ENCODE measurements at regions not wholly inside any gene's neighbourhood (a gene's known extent, or its start where the extent isn't known, plus 50 kb on each side); places are given as distances from the start of the nearest gene placed in this dataset.

DNA sequence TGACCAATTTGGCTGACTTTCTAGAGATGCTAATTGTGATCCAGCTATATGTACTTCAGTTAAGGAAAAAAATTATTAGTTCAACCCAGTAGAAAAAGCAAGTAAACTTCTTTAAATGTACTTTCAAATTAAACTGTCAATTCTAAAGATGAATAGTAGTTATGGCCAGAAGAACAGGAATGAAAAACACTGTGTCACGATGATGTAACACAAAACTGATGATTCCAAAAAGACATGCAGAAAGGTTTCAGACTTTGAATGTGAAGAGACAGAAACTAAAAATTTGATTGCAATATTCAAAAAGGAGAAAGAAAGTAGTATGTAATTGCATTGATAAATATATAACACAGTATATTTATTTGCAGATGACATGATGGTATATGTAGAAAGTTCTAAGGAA is 127.3 kb upstream of the NR4A3 start:
- DNase-seq (ENCODE audit: low read depth in 2 of 2), result no peak

DNA sequence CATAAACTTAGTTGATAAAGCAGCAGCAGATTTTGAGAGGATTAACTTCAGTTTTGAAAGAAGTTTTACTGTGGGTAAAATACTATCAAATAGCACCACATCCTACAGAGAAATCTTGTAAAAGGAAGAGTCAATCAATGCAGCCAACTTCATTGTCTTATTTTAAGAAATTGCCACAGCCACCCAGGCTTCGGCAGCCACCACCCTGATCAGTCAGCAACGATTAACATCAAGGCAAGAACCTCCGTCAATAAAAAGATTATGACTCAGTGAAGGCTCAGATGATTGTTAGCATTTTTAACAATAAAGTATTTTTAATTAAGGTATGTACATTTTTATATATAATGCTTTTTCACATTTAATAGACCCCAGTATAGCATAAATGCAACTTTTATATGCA is 122.3 kb upstream of the NR4A3 start:
- no peak for DNase-seq (ENCODE audit: low read depth in 2 of 2)

DNA sequence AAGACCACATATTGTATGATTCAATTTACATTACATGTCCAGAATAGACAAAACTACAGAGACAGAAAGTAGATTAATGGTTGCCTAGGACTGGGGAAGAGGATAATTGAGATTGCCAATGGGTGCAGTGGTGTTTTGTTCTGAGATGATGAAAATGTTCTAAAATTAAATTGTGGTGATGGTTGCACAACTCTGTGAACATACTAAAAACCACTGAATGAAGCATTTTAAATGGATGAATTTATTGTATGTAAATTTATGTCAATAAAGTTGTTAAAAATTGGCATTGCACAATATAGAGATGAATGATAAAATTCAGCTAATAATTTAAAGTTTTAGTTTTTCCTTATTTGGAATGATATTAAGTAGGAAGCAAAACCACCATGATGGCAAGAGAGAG is 109.5 kb upstream of the NR4A3 start:
- no peak for DNase-seq (ENCODE audit: low read depth in 2 of 2)

GRCh38 chr9:99713838-99714306 is 107.8 kb upstream of the NR4A3 start:
- no peak for DNase-seq (ENCODE audit: low read depth in 2 of 2)

DNA sequence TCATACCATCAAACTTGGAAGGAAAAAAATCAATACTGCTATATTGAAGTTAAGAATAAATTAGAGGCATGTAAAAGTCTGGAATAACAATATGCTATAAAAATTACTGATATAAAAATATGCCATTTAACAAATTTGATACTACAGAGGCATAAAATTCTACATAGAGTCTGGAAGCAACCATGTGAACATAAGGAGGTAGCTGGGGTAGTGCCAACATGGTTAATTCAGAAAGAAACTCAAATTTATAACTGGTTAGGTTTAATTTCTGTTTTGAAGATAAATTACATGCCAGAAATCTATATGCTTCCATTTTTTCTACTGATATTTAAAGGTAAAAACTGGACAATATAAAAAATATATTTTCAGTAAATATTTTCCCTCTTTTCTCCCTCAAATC is 103.1 kb upstream of the NR4A3 start:
- DNase-seq (ENCODE audit: low read depth in 2 of 2), result no peak

DNA sequence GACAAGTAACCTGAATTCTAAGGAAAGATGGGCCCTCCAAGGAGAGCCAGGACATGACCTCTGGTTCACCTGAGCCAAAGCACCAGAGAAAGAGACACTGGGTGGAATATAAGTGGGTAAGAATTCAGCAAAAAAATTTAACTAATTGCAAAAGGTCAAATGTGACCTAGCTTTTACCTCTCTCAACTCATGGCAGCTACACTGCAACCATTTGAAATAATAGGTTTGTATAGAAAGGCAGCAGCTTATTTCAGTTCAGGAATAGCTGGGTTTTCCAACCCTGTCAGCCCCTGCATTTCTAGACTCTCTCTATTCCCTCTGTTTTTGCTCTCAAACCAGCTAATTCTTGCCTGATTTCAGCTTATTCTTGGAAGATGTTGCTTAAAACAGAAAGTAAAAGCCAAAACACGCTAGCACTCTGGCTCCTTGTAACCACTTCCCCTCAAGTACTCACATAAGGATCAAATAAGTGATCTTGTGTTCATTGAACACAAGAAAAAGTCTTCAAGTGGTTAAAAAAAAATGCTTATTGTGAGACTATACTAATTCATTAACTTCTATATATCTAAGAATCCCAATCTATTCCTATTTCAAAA is 101.1 kb upstream of the NR4A3 start:
- DNase-seq (ENCODE audit: low read depth in 2 of 2), result no peak

- DNase-seq (ENCODE audit: low read depth in 2 of 2), result no peak
These were observed 99.8 kb upstream of the NR4A3 start for GRCh38 chr9:99721898-99722297.

DNA sequence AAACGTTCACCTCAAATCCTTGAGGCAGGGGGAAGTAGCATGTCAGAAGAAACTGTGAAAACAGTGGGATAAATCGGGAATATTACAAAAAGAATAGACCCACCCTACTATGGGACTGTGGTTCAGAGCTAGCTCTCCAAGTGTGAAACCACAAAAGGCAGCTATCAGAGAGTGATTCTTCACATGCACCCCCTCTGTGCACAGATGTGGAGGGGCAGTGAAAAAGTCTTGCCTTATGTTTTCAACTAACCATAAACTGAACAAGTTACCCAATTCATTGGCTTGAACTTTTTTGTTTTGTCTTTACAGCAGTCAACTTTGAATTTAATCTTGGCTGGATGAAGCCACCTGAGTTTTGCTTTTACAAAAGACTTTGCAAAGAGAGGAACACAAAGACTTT is 98.8 kb upstream of the NR4A3 start:
- DNase-seq (ENCODE audit: low read depth in 2 of 2), result no peak

GRCh38 chr9:99724640-99725039 is 97.0 kb upstream of the NR4A3 start:
- no peak for DNase-seq (ENCODE audit: low read depth in 2 of 2)

DNA sequence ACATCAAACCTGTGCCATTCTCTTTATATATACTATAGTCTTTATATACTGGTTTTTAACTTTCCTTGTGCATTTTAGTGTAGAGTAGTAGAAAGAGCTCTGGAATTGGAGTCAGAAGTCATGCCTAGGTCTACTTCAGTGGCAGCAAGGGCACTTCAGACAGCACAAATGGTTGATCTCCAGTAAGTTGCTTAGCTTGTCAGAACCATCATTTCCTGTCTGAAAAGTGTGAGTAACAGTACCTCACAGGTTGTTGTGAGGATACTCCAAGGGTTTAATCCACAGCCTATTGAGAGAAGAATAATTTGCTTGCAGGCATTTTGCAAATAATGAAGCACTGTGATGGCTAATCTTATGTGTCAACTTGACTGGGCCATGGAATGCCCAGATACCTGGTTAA is 95.8 kb upstream of the NR4A3 start:
- no peak for DNase-seq (ENCODE audit: low read depth in 2 of 2)

DNA sequence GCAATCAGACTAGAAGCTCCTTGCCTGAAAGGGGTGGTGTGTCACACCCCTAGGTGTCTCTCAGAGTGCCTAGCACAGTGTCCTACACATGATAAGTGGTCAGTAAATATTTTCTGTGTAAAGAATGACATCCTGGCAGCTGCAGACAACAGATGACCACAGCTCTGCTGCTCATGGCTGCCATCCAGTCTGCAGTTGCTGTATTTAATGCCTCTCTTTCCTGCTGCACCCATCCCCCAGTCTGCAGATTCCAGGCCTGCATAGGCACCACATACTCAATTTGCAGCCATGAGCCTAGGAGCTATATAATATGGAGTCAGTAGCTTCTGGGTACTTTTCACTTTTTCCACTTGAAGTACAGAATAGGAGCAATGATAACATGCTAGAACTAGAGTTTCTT is 94.9 kb upstream of the NR4A3 start:
- DNase-seq (ENCODE audit: low read depth in 2 of 2), result no peak

DNA sequence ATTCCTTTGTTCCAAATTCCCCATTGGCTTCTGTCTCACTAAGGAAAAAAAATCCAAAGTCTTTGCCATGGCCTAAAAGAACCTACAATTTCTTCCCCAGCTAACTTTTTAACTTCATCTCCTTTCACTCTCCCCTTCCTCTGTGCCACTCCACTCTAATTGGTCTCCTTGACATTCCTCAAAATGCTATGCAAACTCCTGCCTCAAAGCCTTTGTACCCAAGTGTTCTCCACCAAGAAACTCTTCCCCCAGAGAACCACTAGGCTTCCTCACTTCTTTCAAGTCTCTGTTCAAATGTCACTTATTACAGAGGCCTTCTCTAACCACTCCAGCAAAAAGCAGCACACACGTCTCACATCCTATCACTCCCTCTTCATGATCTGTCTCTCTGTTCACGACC is 91.6 kb upstream of the NR4A3 start:
- no peak for DNase-seq (ENCODE audit: low read depth in 2 of 2)

DNA sequence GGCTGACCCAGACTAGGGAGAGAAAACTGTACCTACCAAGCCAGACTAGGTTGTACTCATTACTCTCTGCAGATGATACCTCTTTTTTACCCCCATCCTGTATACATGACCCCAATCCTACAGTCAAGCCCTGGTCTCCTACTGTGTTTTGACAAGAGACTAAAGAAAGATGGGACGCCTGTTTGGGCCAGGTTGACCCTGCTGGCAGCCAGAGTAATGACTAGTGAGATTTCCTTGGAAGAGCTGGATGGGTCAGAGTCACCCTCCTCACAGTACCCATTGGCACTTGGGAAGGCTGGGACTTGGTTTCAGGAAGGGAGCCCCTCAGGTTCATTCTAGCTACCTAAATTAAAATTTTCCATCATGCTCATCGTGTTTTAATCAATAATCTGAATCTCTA is 89.7 kb upstream of the NR4A3 start:
- no peak for DNase-seq (ENCODE audit: low read depth in 2 of 2)

DNA sequence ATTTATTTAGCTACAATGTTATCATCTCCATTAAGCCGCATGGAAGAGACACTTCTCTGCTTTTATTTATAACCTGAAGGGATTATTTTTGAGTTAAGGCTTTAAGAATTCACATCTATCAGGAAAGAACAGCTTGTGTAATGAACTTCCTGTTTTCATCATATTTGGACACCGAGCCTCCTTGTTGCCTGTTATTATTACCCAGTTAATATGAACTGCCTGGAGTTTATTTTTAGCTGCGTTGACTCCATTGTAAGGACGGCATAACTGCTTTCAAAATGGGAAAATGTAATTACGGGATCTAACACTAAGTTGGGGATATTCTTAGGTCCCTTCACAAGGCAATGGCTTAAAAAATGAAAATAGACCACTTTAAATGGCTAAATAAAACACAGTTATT is 89.0 kb upstream of the NR4A3 start:
- no peak for DNase-seq (ENCODE audit: low read depth in 2 of 2)

DNA sequence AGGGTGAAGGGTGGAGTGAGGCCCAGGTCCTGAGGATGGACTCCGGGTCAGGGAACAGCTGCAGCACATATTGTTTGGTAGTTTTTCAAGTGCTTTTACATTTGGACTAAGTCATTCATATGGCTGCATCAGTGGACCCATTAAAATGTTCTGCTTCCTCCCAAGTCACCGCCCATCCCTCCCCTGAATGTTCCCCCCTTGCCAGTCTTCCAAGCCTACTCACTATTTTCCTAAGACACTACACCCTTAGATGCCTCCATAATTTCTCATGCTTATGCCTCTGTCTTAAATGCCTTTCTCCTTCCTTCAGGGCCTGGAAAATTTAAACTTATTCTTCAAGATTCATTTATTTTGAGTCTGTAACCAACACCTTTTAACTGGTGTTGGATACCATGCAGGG is 86.6 kb upstream of the NR4A3 start:
- DNase-seq (ENCODE audit: low read depth in 2 of 2), result no peak

GRCh38 chr9:99736291-99736690 is 85.4 kb upstream of the NR4A3 start:
- DNase-seq (ENCODE audit: low read depth in 2 of 2), result no peak

GRCh38 chr9:99737649-99738048 is 84.0 kb upstream of the NR4A3 start:
- no peak for DNase-seq (ENCODE audit: low read depth in 2 of 2)

DNA sequence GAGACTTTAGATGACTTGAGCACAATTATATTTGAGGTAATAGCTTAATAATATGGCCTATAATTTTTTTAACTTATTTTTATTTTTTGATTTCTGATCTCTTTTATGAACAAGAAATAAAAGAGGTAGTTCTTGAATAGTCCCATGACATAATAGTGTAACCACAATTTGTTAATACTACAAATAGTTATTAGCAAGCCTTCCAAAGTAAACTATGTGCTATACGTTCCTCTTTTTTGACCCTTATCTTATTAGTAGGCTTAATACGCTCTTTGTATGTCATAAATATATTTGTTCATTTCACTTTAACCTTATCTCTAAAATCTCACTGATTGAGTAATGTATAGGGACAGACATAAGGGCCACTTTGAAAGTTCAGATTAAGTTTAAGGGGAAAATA is 78.7 kb upstream of the NR4A3 start:
- DNase-seq (ENCODE audit: low read depth in 2 of 2), result no peak

GRCh38 chr9:99743455-99743854 is 78.2 kb upstream of the NR4A3 start:
- DNase-seq (ENCODE audit: low read depth in 2 of 2), result no peak

DNA sequence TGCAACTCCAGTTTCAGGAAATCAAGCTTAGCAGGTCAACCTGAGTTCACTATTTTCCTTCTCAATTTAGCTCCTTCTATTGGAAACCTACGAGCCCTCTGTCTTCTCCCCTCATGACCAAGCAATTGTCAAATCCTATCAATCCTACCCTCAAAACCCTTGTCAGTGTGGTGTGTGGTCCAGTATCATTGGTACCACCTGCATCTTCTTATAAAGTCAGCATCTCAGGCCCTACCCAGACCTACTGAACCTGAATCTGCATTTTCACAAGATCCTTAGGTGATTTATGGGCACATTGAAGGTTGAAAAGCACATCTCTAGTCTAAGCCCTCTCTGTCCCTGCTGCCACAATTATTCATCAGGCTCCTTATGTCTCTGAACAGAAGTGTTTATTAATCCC is 77.6 kb upstream of the NR4A3 start:
- no peak for DNase-seq (ENCODE audit: low read depth in 2 of 2)

DNA sequence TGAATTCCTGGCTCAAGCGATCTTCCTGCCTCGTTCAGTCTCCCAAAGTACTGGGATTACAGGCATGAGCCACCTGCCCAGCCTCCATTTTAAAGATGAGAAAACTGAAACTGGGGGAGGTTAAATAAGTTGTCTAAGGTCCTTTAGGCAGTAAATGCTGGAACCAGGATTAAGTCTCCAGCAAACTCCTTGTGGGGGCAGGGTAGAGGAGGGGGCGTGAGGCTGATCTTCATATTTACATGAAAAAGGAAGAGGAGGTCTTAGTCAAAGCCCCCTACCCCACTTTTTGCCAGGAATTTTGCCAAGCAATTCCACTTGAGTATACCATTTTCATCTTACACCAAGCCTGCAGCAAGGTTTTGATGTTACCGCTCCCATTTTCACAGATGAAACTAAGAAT is 76.6 kb upstream of the NR4A3 start:
- DNase-seq (ENCODE audit: low read depth in 2 of 2), result no peak

DNA sequence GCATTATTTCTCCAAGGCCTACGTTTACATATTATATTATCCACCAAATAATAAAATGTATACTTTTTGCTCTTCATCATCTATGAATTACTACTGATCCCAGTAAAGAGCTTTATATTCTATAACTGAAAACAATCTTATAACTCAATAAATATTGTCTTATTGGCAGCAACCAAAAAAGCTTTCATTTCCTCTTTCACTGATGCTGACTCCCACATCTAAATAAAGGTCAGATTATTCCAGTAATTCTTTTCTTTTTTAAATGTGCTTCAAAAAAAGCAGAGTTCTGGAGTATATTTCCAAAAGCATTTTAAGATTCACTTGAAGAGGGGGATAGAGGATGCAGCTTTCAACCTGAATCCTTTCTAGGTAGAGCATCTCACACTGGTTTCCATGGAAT is 75.3 kb upstream of the NR4A3 start:
- DNase-seq (ENCODE audit: low read depth in 2 of 2), result no peak

GRCh38 chr9:99748266-99748665 is 73.4 kb upstream of the NR4A3 start:
- no peak for DNase-seq (ENCODE audit: low read depth in 2 of 2)

- no peak for DNase-seq (ENCODE audit: low read depth in 2 of 2)
These were observed 73.0 kb upstream of the NR4A3 start for GRCh38 chr9:99748676-99749075.

GRCh38 chr9:99749641-99750040 is 72.0 kb upstream of the NR4A3 start:
- DNase-seq (ENCODE audit: low read depth in 2 of 2), result no peak
